K562 (cell line): ENCODE measurements at regions not wholly inside any gene's neighbourhood (a gene's known extent, or its start where the extent isn't known, plus 50 kb on each side); places are given as distances from the start of the nearest gene placed in this dataset.

ENCODE experiments used
- CBX3 ChIP-seq, 2 experiments: IDR thresholded peaks; 1 replicate in 1 of 2; 2 replicates in 1 of 2; pipeline ENCODE4 v1.6.1; 2012; ENCODE audit warnings: inconsistent platforms in 2 of 2, low read length in 2 of 2, borderline replicate concordance in 1 of 2, control low read depth in 1 of 2
- GABPB2 ChIP-seq: fragments of 250-450 bp; sonication (Bioruptor Pico); conservative IDR thresholded peaks from 2 replicates; pipeline ENCODE4 v1.5.1; 2021; ENCODE audit warnings: mild to moderate bottlenecking
- HDAC1 ChIP-seq, 2 experiments: fragments of 450-650 bp; IDR thresholded peaks; 2 replicates each; pipeline ENCODE4 v1.6.1; 2016 to 2017; ENCODE audit warnings: inconsistent platforms in 1 of 2, mild to moderate bottlenecking in 1 of 2, moderate library complexity in 1 of 2
- MBD2 ChIP-seq: sonication (generic); IDR thresholded peaks from 2 replicates; pipeline ENCODE4 v1.6.1; 2016; ENCODE audit warnings: low read depth, borderline replicate concordance
- MTA1 ChIP-seq: fragments of 450-650 bp; IDR thresholded peaks from 2 replicates; pipeline ENCODE4 v1.6.1; 2017; ENCODE audit warnings: borderline replicate concordance
- NBN ChIP-seq: fragments of 450-650 bp; IDR thresholded peaks from 2 replicates; pipeline ENCODE4 v1.6.1; 2016; ENCODE audit warnings: low read depth, mild to moderate bottlenecking
- RBM15 ChIP-seq: fragments of 200-400 bp; formaldehyde crosslinking; IDR thresholded peaks from 2 replicates; pipeline ENCODE4 v1.6.1; 2018; ENCODE audit warnings: mild to moderate bottlenecking, low read length, moderate library complexity; ENCODE audit not compliant: insufficient read depth
- RBM17 ChIP-seq: fragments of 200-400 bp; formaldehyde crosslinking; IDR thresholded peaks from 2 replicates; pipeline ENCODE4 v1.6.1; 2017; ENCODE audit warnings: low read depth, mild to moderate bottlenecking, low read length, borderline replicate concordance
- RFX7 ChIP-seq: fragments of 250-450 bp; sonication (Bioruptor Pico); IDR thresholded peaks from 2 replicates; pipeline ENCODE4 v1.5.1; 2021; ENCODE audit warnings: mild to moderate bottlenecking
- SP1 ChIP-seq: sonication (generic); formaldehyde crosslinking; IDR thresholded peaks from 2 replicates; pipeline ENCODE4 v1.8.1; 2022; ENCODE audit warnings: mild to moderate bottlenecking, missing genetic modification reagents
- ZC3H11A ChIP-seq: IDR thresholded peaks from 2 replicates; pipeline ENCODE4 v1.6.1; 2012; ENCODE audit warnings: low read depth, low read length, improper control_type of control experiment
- ZFPM2 ChIP-seq: fragments of 250-450 bp; sonication (Bioruptor Pico); IDR thresholded peaks from 2 replicates; pipeline ENCODE4 v1.5.1; 2022; ENCODE audit warnings: mild to moderate bottlenecking
- ZKSCAN8 ChIP-seq: fragments of 200-800 bp; sonication (Bioruptor generic); IDR thresholded peaks from 2 replicates; pipeline ENCODE4 v1.6.1; 2016; ENCODE audit warnings: missing genetic modification characterization, missing compliant biosample characterization
- ZNF175 ChIP-seq: fragments of 200-800 bp; sonication (Bioruptor generic); IDR thresholded peaks from 2 replicates; pipeline ENCODE4 v1.6.1; 2016; ENCODE audit warnings: low read depth, mild to moderate bottlenecking, missing genetic modification characterization, missing compliant biosample characterization
- ZNF354B ChIP-seq: fragments of 250-450 bp; sonication (Bioruptor Pico); IDR thresholded peaks from 2 replicates; pipeline ENCODE4 v1.4.0; 2020
- ZNF696 ChIP-seq: fragments of 250-450 bp; sonication (Bioruptor Pico); conservative IDR thresholded peaks from 2 replicates; pipeline ENCODE4 v1.4.0; 2020; ENCODE audit warnings: mild to moderate bottlenecking, moderate library complexity
- ZZZ3 ChIP-seq: fragments of 450-650 bp; IDR thresholded peaks from 2 replicates; pipeline ENCODE4 v1.6.1; 2016; ENCODE audit warnings: antibody characterized with exemption, mild to moderate bottlenecking, moderate library complexity
- TF ChIP-seq, protein P1 (sequence below): fragments of 250-450 bp; sonication (Bioruptor Pico); IDR thresholded peaks from 2 replicates; pipeline ENCODE4 v1.4.0; 2020; ENCODE audit warnings: mild to moderate bottlenecking, moderate library complexity, borderline replicate concordance
- TF ChIP-seq, protein P2 (sequence below): fragments of 450-650 bp; IDR thresholded peaks from 2 replicates; pipeline ENCODE4 v1.6.1; 2016; ENCODE audit warnings: mild to moderate bottlenecking
- TF ChIP-seq, protein P3 (sequence below): fragments of 250-450 bp; sonication (Bioruptor Pico); IDR thresholded peaks from 2 replicates; pipeline ENCODE4 v1.9.0; 2021; ENCODE audit warnings: mild to moderate bottlenecking

GRCh38 chr4:80143307-80143679, 54.0 kb upstream of the PRDM8 start (continued):
- TF ChIP-seq, protein P1, sequence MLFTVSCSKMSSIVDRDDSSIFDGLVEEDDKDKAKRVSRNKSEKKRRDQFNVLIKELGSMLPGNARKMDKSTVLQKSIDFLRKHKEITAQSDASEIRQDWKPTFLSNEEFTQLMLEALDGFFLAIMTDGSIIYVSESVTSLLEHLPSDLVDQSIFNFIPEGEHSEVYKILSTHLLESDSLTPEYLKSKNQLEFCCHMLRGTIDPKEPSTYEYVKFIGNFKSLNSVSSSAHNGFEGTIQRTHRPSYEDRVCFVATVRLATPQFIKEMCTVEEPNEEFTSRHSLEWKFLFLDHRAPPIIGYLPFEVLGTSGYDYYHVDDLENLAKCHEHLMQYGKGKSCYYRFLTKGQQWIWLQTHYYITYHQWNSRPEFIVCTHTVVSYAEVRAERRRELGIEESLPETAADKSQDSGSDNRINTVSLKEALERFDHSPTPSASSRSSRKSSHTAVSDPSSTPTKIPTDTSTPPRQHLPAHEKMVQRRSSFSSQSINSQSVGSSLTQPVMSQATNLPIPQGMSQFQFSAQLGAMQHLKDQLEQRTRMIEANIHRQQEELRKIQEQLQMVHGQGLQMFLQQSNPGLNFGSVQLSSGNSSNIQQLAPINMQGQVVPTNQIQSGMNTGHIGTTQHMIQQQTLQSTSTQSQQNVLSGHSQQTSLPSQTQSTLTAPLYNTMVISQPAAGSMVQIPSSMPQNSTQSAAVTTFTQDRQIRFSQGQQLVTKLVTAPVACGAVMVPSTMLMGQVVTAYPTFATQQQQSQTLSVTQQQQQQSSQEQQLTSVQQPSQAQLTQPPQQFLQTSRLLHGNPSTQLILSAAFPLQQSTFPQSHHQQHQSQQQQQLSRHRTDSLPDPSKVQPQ, result no peak
- peak; percentile 86 for TF ChIP-seq NBN
- TF ChIP-seq ZNF175 (CRISPR knock-in tag), result peak; percentile 91
- TF ChIP-seq GABPB2, result no peak
- 0 out of 2 replicates have a peak, but pooled peaks have one; percentile 57 for TF ChIP-seq ZKSCAN8 (CRISPR knock-in tag)
- no peak for TF ChIP-seq RBM15
- no peak; a peak in 1 of 3 replicates for TF ChIP-seq CBX3 (IDR thresholded peaks at IDR 0.05; ENCODE audit: borderline replicate concordance in 1 of 2, low read length in 2 of 2)
- TF ChIP-seq ZNF696 (CRISPR knock-in tag), result no peak
- no peak for TF ChIP-seq ZC3H11A
- no peak for TF ChIP-seq ZFPM2 (CRISPR knock-in tag)
- TF ChIP-seq RFX7 (CRISPR knock-in tag), result no peak
- no peak; the same call in 1 of the 2 replicates for TF ChIP-seq SP1
- peak; percentile 88; the same call in 1 of the 2 replicates for TF ChIP-seq MTA1
- TF ChIP-seq RBM17, result no peak
- TF ChIP-seq MBD2, result peak; percentile 87
- peak; percentile 56; the same call in 1 of the 2 replicates for TF ChIP-seq ZNF354B (CRISPR knock-in tag)
- no peak for TF ChIP-seq ZZZ3
- TF ChIP-seq, protein P2, sequence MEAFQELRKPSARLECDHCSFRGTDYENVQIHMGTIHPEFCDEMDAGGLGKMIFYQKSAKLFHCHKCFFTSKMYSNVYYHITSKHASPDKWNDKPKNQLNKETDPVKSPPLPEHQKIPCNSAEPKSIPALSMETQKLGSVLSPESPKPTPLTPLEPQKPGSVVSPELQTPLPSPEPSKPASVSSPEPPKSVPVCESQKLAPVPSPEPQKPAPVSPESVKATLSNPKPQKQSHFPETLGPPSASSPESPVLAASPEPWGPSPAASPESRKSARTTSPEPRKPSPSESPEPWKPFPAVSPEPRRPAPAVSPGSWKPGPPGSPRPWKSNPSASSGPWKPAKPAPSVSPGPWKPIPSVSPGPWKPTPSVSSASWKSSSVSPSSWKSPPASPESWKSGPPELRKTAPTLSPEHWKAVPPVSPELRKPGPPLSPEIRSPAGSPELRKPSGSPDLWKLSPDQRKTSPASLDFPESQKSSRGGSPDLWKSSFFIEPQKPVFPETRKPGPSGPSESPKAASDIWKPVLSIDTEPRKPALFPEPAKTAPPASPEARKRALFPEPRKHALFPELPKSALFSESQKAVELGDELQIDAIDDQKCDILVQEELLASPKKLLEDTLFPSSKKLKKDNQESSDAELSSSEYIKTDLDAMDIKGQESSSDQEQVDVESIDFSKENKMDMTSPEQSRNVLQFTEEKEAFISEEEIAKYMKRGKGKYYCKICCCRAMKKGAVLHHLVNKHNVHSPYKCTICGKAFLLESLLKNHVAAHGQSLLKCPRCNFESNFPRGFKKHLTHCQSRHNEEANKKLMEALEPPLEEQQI, result peak; percentile 99
- TF ChIP-seq, protein P3, sequence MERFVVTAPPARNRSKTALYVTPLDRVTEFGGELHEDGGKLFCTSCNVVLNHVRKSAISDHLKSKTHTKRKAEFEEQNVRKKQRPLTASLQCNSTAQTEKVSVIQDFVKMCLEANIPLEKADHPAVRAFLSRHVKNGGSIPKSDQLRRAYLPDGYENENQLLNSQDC (CRISPR knock-in tag), result no peak
- TF ChIP-seq HDAC1 (IDR thresholded peaks at IDR 0.05), result peak in 1 of 2 experiments; percentile 96; a peak in 3 of 4 replicates
